ENCODE measurements at regions not wholly inside any gene's neighbourhood (a gene's known extent, or its start where the extent isn't known, plus 50 kb on each side); places are given as distances from the start of the nearest gene placed in this dataset.

GRCh38 chr11:10925149-10925926, 67.5 kb upstream of the ZBED5 start:
- no peak for DNase-seq

GRCh38 chr11:10923882-10924281, 66.0 kb upstream of the ZBED5 start:
- DNase-seq: peak; percentile 51

DNA sequence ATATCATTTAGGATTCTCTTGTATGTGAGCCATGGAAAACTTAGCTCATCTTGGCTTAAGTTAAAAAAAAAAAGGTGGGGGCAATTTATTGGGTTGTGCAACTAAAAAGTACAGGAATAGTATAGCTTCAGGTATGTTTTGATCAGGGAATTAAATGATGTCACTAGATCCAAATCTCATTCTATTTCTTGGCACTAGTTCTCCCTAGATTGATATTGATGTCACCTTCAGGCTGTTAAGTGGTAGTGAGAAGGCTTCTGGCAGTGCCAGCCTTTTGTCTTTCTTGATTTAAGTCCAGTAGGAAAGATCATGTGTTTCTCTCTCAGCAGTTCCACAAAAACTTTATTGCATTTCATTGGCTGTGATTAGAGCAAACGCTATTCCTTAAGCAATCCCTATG, 65.0 kb upstream of the ZBED5 start:
- DNase-seq: no peak

DNA sequence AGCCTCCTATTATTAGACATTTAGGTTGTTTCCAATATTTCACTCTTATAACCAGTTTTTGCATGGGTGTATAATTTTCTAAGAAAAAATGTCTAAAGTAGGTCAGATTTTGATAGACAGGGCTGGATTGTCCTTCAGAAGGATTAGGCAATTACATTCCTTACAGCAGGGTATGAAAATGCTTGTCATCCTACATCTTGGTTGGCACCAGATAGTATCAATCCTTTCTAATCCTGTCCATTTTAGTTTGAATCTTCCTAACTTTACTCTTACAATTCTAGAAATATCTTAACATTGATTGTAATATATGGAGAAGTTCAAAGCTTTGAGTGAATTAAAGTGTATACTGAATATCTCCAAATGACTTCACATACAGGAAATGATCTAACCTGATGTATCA, 63.0 kb upstream of the ZBED5 start:
- DNase-seq: no peak

DNA sequence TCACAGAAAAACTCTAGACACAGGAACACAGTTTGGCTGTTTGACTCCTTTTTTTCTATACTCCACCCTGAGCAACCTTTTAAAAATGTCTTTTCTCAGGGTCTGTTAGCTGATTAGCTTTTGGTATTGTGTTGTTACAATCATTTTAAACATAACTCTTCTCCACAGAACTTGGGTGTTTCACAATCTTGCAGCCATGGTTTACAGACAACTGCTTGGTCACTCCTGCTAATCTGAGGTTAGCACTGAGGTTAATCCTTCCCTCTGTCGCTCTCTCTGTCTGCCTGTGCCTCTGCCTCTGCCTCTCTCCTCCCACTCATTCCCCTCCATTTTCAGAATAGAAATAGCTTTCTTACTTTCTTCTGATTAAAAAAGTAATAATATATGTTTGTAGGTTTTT, 62.4 kb upstream of the ZBED5 start:
- no peak for DNase-seq

- no peak for DNase-seq
These were observed 60.8 kb upstream of the ZBED5 start for GRCh38 chr11:10918698-10919097.

GRCh38 chr11:10918275-10918674, 60.4 kb upstream of the ZBED5 start:
- DNase-seq: no peak

DNA sequence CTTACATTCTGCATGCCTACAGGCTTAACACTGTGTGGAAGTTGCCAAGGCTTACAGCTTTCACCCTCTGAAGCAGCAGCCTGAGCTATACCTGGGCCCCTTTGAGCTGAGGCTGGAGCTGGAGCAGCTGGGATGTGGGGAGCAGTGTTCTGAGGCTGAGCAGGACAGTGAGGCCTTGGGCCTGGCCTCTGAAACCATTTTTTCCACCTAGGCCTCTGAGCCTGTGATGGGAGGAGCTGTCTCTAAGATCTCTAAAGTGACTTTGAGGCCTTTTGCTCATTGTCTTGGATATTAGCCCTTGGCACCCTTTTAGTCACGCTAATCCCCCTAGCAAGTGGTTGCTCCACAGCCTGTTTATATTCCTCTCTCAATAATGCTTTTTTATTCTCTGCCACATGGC, 59.9 kb upstream of the ZBED5 start:
- no peak for DNase-seq

- DNase-seq: no peak
These were observed 58.8 kb upstream of the ZBED5 start for GRCh38 chr11:10916665-10917064.

DNA sequence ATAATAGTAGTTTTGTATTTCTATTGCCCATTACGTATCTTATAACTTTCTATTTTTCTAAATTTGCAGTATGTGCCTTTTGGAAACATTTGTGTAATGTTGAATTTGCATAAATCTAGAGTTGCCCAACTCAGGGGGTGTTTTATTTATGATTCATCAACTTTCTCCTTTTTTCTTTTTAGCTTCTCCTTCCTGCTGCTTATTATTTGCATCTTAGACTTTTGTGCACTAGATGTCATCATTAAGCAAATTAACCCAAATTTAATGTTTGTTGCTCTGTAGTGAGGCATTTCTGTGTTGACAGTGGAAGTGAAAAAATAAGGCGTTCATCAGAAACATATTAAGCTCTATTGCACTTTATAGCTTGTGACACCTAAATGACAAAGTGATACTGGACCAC, 56.2 kb upstream of the ZBED5 start:
- DNase-seq: no peak

DNA sequence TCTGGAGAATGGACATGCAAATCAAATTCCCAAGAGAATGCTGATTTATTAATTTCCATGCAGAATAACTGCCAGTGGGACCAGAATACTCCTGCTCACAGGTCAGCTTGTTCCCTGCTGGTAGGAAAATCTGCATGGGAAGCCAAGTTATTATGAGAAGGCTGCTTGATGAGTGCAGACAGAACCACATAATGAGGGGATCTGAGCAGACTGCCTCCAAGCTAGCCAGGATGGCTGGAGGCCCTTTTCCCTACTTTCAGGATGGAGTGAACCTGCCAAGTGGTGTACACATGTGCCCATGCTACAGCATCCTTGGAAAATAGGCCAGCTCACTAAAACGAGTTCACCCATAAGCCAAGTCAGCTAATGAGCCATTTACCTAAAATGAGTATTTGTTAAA, 55.2 kb upstream of the ZBED5 start:
- no peak for DNase-seq

- no peak for DNase-seq
These were observed 54.1 kb upstream of the ZBED5 start for GRCh38 chr11:10911907-10912306.

DNA sequence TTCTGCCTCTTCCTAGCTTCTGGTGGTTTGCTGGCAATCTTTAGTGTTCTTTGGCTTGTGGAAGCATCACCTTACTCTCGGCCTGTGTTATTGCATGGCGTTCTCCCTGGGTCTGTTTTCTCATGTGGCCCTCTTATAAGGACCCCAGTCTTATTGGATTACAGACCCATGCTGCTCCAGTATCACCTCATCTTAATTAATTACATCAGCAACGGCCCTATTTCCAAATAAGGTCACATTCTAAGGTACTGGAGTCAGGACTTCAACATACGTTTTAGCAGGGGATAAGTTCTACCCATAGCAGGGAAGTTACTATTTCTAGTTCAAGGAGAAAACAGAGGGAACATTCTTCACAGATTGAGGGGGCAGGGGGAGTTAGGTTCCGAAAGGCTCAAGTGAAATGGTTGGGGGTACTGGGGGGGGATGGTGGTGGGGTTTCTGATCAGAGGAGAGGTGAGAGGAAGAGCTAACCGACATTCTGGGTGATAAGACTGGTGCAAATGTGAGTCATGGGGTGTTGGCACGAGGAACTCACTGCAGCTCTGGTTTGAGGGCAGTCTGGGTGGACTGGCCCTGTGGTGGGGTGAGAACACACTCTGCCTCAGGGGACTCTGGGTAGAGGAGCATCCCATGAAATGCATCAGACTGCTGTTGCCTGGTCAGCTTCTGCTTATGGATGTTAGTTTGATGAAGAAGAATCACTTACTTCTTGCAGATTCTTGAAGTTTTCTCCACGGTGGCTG, 51.5 kb upstream of the ZBED5 start:
- no peak for DNase-seq

- no peak for DNase-seq
These were observed 50.5 kb upstream of the ZBED5 start for GRCh38 chr11:10908215-10908951.
